Neural cell (in vitro differentiated cells): ENCODE measurements at regions not wholly inside any gene's neighbourhood (a gene's known extent, or its start where the extent isn't known, plus 50 kb on each side); places are given as distances from the start of the nearest gene placed in this dataset.

Experiments used
- H2AFZ ChIP-seq: fragments of 200-600, 300-800 bp; sonication (generic), shearing (Covaris generic); 2 replicates; pipeline ENCODE4 v1.6.0; 2014; ENCODE audit warnings: low read depth, mild to moderate bottlenecking, antibody characterized with exemption, low read length, moderate library complexity
- H3F3A ChIP-seq: fragments of 200-600 bp; shearing (Covaris generic); 2 replicates; pipeline ENCODE4 v1.6.1; 2016; ENCODE audit warnings: mild to moderate bottlenecking, moderate library complexity, mixed read lengths, antibody characterized with exemption, low read length; ENCODE audit not compliant: insufficient read depth, poor library complexity, severe bottlenecking
- H3K27ac ChIP-seq: fragments of 200-600, 300-800 bp; sonication (generic), shearing (Covaris generic); 2 replicates; pipeline ENCODE4 v1.5.1; 2014; ENCODE audit warnings: mild to moderate bottlenecking, low read length, moderate library complexity
- H3K27me3 ChIP-seq: fragments of 300-800, 200-600 bp; sonication (generic), shearing (Covaris generic); 2 replicates; pipeline ENCODE4 v1.6.0; 2014; ENCODE audit warnings: mild to moderate bottlenecking, low read depth, low read length, moderate library complexity; ENCODE audit not compliant: insufficient read depth
- H3K36me3 ChIP-seq: fragments of 300-800, 200-600 bp; sonication (generic), shearing (Covaris generic); 2 replicates; pipeline ENCODE4 v1.5.1; 2014; ENCODE audit warnings: mild to moderate bottlenecking, antibody characterized with exemption, low read length, moderate library complexity; ENCODE audit not compliant: insufficient read depth
- H3K4me2 ChIP-seq: fragments of 300-800, 200-600 bp; sonication (generic), shearing (Covaris generic); 2 replicates; pipeline ENCODE4 v1.6.0; 2014; ENCODE audit warnings: mild to moderate bottlenecking, low read length
- H3K4me3 ChIP-seq: fragments of 300-800, 200-600 bp; sonication (generic), shearing (Covaris generic); 2 replicates; pipeline ENCODE4 v1.5.1; 2014; ENCODE audit warnings: mild to moderate bottlenecking, low read length, moderate library complexity
- H3K79me2 ChIP-seq: fragments of 200-600 bp; shearing (Covaris generic); replicated peaks from 2 replicates; pipeline ENCODE4 v1.6.0; 2014; ENCODE audit warnings: mild to moderate bottlenecking, low read length, moderate library complexity; ENCODE audit not compliant: insufficient read depth
- H3K9ac ChIP-seq: fragments of 300-800, 200-600 bp; sonication (generic), shearing (Covaris generic); 2 replicates; pipeline ENCODE4 v1.6.1; 2016; ENCODE audit warnings: mild to moderate bottlenecking, low read length, mixed read lengths
- H3K9me2 ChIP-seq: fragments of 200-600 bp; shearing (Covaris generic); 2 replicates; pipeline ENCODE4 v1.6.1; 2016; ENCODE audit warnings: mild to moderate bottlenecking, low read length, mixed read lengths; ENCODE audit not compliant: insufficient read depth
- H3K9me3 ChIP-seq: fragments of 200-600, 300-800 bp; sonication (generic), shearing (Covaris generic); 2 replicates; pipeline ENCODE4 v1.6.1; 2016; ENCODE audit warnings: mild to moderate bottlenecking, mixed run types, low read length, moderate library complexity, mixed read lengths
- H4K20me1 ChIP-seq: fragments of 200-600 bp; shearing (Covaris generic); 2 replicates; pipeline ENCODE4 v1.6.1; 2016; ENCODE audit warnings: mild to moderate bottlenecking, mixed run types; ENCODE audit not compliant: insufficient read depth
- CTCF ChIP-seq: fragments of 450-650 bp; IDR thresholded peaks from 2 replicates; pipeline ENCODE4 v1.5.1; 2014; ENCODE audit warnings: antibody characterized with exemption, mild to moderate bottlenecking, moderate library complexity; ENCODE audit not compliant: poor library complexity, severe bottlenecking
- EP300 ChIP-seq: fragments of 450-650 bp; conservative IDR thresholded peaks from 2 replicates; pipeline ENCODE4 v1.6.1; 2014; ENCODE audit warnings: antibody characterized with exemption, mild to moderate bottlenecking, moderate library complexity; ENCODE audit not compliant: poor library complexity, severe bottlenecking
- EZH2 ChIP-seq: fragments of 200-600, 300-800 bp; shearing (Covaris generic), sonication (generic); IDR thresholded peaks from 2 replicates; pipeline ENCODE4 v1.6.1; 2014; ENCODE audit warnings: antibody characterized with exemption, low read length, borderline replicate concordance, mild to moderate bottlenecking; ENCODE audit not compliant: insufficient read depth, poor library complexity, severe bottlenecking
- MXI1 ChIP-seq: fragments of 450-650 bp; conservative IDR thresholded peaks from 2 replicates; pipeline ENCODE4 v1.6.1; 2014; ENCODE audit warnings: antibody characterized with exemption, mild to moderate bottlenecking; ENCODE audit not compliant: poor library complexity, severe bottlenecking
- RAD21 ChIP-seq: fragments of 450-650 bp; conservative IDR thresholded peaks from 2 replicates; pipeline ENCODE4 v1.6.1; 2014; ENCODE audit warnings: antibody characterized with exemption, mild to moderate bottlenecking, moderate library complexity
- SMC3 ChIP-seq: fragments of 450-650 bp; conservative IDR thresholded peaks from 2 replicates; pipeline ENCODE4 v1.6.1; 2014; ENCODE audit warnings: antibody characterized with exemption, mild to moderate bottlenecking, moderate library complexity; ENCODE audit not compliant: poor library complexity
- TAF1 ChIP-seq: IDR thresholded peaks from 2 replicates; pipeline ENCODE4 v1.6.1; 2012; ENCODE audit warnings: low read depth
- TF ChIP-seq, protein P1 (sequence below): IDR thresholded peaks from 2 replicates; pipeline ENCODE4 v1.6.1; 2012; ENCODE audit warnings: borderline replicate concordance

- H3K27ac ChIP-seq, result no peak overlapping the region
- no peaks in the 10 kb centered on the region for H4K20me1 ChIP-seq
- H3K27me3 ChIP-seq, result no peaks in the 10 kb centered on the region
- H3F3A ChIP-seq, result no peaks in the 10 kb centered on the region
- no peak overlapping the region for H3K4me2 ChIP-seq
- no peaks in the 10 kb centered on the region for H3K79me2 ChIP-seq
- no peaks in the 10 kb centered on the region for H3K9me3 ChIP-seq
- H3K9me2 ChIP-seq, result no peaks in the 10 kb centered on the region
- no peak for TF ChIP-seq TAF1
- TF ChIP-seq CTCF, result no peak
- TF ChIP-seq SMC3, result no peak
- TF ChIP-seq RAD21, result no peak
- no peak for TF ChIP-seq EP300
- TF ChIP-seq, protein P1, sequence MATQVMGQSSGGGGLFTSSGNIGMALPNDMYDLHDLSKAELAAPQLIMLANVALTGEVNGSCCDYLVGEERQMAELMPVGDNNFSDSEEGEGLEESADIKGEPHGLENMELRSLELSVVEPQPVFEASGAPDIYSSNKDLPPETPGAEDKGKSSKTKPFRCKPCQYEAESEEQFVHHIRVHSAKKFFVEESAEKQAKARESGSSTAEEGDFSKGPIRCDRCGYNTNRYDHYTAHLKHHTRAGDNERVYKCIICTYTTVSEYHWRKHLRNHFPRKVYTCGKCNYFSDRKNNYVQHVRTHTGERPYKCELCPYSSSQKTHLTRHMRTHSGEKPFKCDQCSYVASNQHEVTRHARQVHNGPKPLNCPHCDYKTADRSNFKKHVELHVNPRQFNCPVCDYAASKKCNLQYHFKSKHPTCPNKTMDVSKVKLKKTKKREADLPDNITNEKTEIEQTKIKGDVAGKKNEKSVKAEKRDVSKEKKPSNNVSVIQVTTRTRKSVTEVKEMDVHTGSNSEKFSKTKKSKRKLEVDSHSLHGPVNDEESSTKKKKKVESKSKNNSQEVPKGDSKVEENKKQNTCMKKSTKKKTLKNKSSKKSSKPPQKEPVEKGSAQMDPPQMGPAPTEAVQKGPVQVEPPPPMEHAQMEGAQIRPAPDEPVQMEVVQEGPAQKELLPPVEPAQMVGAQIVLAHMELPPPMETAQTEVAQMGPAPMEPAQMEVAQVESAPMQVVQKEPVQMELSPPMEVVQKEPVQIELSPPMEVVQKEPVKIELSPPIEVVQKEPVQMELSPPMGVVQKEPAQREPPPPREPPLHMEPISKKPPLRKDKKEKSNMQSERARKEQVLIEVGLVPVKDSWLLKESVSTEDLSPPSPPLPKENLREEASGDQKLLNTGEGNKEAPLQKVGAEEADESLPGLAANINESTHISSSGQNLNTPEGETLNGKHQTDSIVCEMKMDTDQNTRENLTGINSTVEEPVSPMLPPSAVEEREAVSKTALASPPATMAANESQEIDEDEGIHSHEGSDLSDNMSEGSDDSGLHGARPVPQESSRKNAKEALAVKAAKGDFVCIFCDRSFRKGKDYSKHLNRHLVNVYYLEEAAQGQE, result no peak
- H2AFZ ChIP-seq, result no peak overlapping the region
- no peaks in the 10 kb centered on the region for H3K36me3 ChIP-seq
- H3K4me3 ChIP-seq, result no peak overlapping the region
- no peak overlapping the region for H3K9ac ChIP-seq
Observed at GRCh38 chr19:28239270-28239669, 973.7 kb downstream of the UQCRFS1 start.

DNA sequence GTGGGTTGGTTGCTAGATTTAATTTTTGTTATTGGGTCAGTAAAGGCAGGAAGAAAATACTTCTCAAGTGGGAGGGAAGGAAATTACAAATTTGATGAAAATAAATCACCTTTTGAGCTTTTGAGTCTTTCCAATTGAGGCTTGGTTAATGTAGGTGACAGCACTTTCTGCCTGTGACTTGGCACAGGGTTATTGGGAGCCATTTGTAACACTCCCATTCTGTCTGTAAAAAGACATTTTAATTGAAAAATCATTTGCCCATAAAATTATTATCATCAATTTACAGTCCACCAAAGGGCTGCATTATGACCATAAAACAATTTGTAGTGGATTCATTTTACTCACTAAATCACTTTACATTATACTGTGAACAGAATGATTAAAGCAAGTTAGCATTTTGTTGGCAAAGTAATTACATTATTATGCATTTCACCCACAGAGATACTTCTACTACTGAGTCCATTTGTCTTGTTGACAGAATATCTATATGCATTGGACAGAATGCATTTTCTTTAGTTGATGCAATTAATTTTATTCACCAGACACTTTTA lies 974.6 kb downstream of the UQCRFS1 start:
- H3K9me3 ChIP-seq, result no peaks in the 10 kb centered on the region

More for the DNA sequence above, 974.6 kb downstream of the UQCRFS1 start:
- H3K4me3 ChIP-seq, result no peak overlapping the region
- no peak for TF ChIP-seq SMC3
- TF ChIP-seq TAF1, result no peak
- TF ChIP-seq MXI1, result no peak
- TF ChIP-seq EP300, result no peak
- TF ChIP-seq, protein P1, result no peak
- no peak for TF ChIP-seq EZH2
- H3K36me3 ChIP-seq, result no peaks in the 10 kb centered on the region
- no peak overlapping the region for H3K9ac ChIP-seq
- H2AFZ ChIP-seq, result no peak overlapping the region
- H4K20me1 ChIP-seq, result no peaks in the 10 kb centered on the region
- no peaks in the 10 kb centered on the region for H3F3A ChIP-seq
- H3K27me3 ChIP-seq, result no peaks in the 10 kb centered on the region
- no peak overlapping the region for H3K4me2 ChIP-seq
- H3K27ac ChIP-seq, result no peak overlapping the region
- H3K79me2 ChIP-seq, result no peaks in the 10 kb centered on the region
- H3K9me2 ChIP-seq, result no peaks in the 10 kb centered on the region
